DOHH2 (cell line): ENCODE measurements at regions not wholly inside any gene's neighbourhood (a gene's known extent, or its start where the extent isn't known, plus 50 kb on each side); places are given as distances from the start of the nearest gene placed in this dataset.

Experiments used
- EZH2phosphoT487 ChIP-seq: fragments of 200-600 bp; sonication (generic); IDR thresholded peaks from 2 replicates; pipeline ENCODE4 v1.6.1; 2017; ENCODE audit warnings: borderline replicate concordance, mild to moderate bottlenecking, antibody characterized with exemption, low read length, moderate library complexity, mixed read lengths
- TF ChIP-seq, protein P1 (sequence below): fragments of 200-600 bp; sonication (generic); IDR thresholded peaks from one replicate; pipeline ENCODE4 v1.5.1; 2014; ENCODE audit warnings: antibody characterized with exemption, mild to moderate bottlenecking, low read depth, low read length; ENCODE audit not compliant: poor library complexity, severe bottlenecking

DNA sequence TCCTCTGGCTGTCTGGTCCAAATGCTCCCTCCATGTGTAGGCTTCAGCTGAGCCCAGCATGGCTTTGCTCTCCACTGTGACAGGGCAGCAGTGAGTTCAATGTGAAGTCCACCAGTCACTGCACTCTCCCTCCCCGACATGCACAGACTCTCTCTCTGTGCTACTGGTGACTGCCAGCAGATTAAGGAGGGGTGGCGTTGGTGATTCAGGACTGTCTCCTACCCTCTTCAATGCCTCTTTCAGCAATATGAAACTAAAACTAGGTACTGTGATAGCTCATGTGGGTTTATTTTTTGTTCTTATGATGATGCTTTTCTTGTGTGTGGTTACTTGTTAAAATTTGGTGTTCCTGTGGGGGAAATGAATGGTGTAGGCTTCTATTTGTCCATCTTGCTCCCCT lies 201.0 kb upstream of the RBMS1 start:
- TF ChIP-seq, protein P1, sequence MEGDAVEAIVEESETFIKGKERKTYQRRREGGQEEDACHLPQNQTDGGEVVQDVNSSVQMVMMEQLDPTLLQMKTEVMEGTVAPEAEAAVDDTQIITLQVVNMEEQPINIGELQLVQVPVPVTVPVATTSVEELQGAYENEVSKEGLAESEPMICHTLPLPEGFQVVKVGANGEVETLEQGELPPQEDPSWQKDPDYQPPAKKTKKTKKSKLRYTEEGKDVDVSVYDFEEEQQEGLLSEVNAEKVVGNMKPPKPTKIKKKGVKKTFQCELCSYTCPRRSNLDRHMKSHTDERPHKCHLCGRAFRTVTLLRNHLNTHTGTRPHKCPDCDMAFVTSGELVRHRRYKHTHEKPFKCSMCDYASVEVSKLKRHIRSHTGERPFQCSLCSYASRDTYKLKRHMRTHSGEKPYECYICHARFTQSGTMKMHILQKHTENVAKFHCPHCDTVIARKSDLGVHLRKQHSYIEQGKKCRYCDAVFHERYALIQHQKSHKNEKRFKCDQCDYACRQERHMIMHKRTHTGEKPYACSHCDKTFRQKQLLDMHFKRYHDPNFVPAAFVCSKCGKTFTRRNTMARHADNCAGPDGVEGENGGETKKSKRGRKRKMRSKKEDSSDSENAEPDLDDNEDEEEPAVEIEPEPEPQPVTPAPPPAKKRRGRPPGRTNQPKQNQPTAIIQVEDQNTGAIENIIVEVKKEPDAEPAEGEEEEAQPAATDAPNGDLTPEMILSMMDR: no peak
- no peak for TF ChIP-seq EZH2phosphoT487
